Skeletal muscle tissue (tissue), 3 donors: ENCODE measurements at regions not wholly inside any gene's neighbourhood (a gene's known extent, or its start where the extent isn't known, plus 50 kb on each side); places are given as distances from the start of the nearest gene placed in this dataset.

Experiments
- H3K27ac ChIP-seq: one replicate; pipeline ENCODE4 v1.7.0; 2013; ENCODE audit warnings: mild to moderate bottlenecking, low read depth, low read length, inconsistent platforms
- H3K27me3 ChIP-seq, 3 donors: one replicate each; pipeline ENCODE4 v1.7.0; 2013; ENCODE audit warnings: low read length in 3 of 3; ENCODE audit not compliant: control insufficient read depth in 3 of 3, insufficient read depth in 3 of 3
- H3K36me3 ChIP-seq, 3 donors: one replicate each; pipeline ENCODE4 v1.7.0; 2013; ENCODE audit warnings: low read length in 3 of 3; ENCODE audit not compliant: control insufficient read depth in 3 of 3, insufficient read depth in 3 of 3
- H3K4me1 ChIP-seq, 3 donors: one replicate each; pipeline ENCODE4 v1.7.0; 2013; ENCODE audit warnings: low read length in 3 of 3, mild to moderate bottlenecking in 3 of 3; ENCODE audit not compliant: control insufficient read depth in 3 of 3, insufficient read depth in 3 of 3
- H3K4me3 ChIP-seq, 3 donors: one replicate each; pipeline ENCODE4 v1.7.0; 2013; ENCODE audit warnings: low read length in 3 of 3
- H3K9ac ChIP-seq, 3 donors: one replicate each; pipeline ENCODE4 v1.7.0; 2013; ENCODE audit warnings: low read length in 3 of 3, mild to moderate bottlenecking in 3 of 3, moderate library complexity in 2 of 3, low read depth in 1 of 3
- H3K9me3 ChIP-seq, 3 donors: one replicate each; pipeline ENCODE4 v1.7.0; 2013; ENCODE audit warnings: low read length in 3 of 3; ENCODE audit not compliant: control insufficient read depth in 3 of 3
- donor health status: Osteomylitis.

DNA sequence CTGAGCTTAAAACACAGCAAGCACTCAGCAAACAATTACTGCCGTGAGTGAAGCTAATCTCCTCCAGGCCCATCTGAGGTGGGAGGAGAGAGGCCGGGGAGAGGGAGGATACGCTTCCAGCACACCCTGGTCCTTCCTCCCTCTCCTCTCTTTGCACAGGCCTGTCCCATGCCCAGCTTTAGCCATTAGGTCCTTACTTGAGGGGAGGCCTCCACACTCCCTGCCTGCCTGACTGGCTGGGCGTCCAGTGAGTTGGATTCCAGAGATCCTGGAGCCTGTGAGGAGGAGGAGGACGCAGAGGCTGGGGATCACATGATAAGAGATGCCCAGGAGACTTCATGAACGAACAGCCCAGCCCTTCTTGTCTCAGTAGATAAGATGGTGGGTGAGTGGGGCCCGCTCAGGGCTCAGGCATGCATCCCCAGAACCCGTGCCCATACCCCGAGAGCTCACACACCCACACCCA is 65.1 kb upstream of the NCOR2 start:
- Histone ChIP-seq H3K27ac (no peak overlapping the region), H3K4me1 (peaks cover 10 to 13% (median 12%) of the 10 kb centered on the region in 3 donors), H3K36me3 (no peaks in the 10 kb centered on the region), H3K9me3 (no peaks in the 10 kb centered on the region), H3K9ac (no peak overlapping the region), H3K4me3 (no peak overlapping the region), H3K27me3 (no peaks in the 10 kb centered on the region)

GRCh38 chr12:124631681-124632256 is 64.4 kb upstream of the NCOR2 start:
- no peaks in the 10 kb centered on the region for H3K9me3 ChIP-seq
- H3K9ac ChIP-seq: no peak overlapping the region
- H3K4me1 ChIP-seq: peaks cover 10 to 13% (median 10%) of the 10 kb centered on the region in 3 donors
- H3K27ac ChIP-seq: no peak overlapping the region
- no peaks in the 10 kb centered on the region for H3K27me3 ChIP-seq
- H3K36me3 ChIP-seq: no peaks in the 10 kb centered on the region
- no peak overlapping the region for H3K4me3 ChIP-seq

GRCh38 chr12:124630791-124631313 is 63.4 kb upstream of the NCOR2 start:
- Histone ChIP-seq H3K4me1 (peaks cover 9 to 18% (median 13%) of the 10 kb centered on the region in 3 donors), H3K4me3 (no peak overlapping the region), H3K9me3 (no peaks in the 10 kb centered on the region), H3K9ac (no peak overlapping the region), H3K36me3 (no peaks in the 10 kb centered on the region), H3K27me3 (no peaks in the 10 kb centered on the region), H3K27ac (no peak overlapping the region)

- no peak overlapping the region for H3K4me3 ChIP-seq
- no peaks in the 10 kb centered on the region for H3K36me3 ChIP-seq
- H3K4me1 ChIP-seq: peaks cover 13 to 23% (median 19%) of the 10 kb centered on the region in 3 donors
- H3K27me3 ChIP-seq: no peaks in the 10 kb centered on the region
- no peak overlapping the region for H3K9ac ChIP-seq
- peak overlapping the region; percentile 54 for H3K27ac ChIP-seq
- H3K9me3 ChIP-seq: no peaks in the 10 kb centered on the region
Observed at GRCh38 chr12:124629789-124630480, 62.5 kb upstream of the NCOR2 start.

GRCh38 chr12:124629117-124629516 is 61.7 kb upstream of the NCOR2 start:
- H3K27me3 ChIP-seq: no peaks in the 10 kb centered on the region
- no peak overlapping the region for H3K9ac ChIP-seq
- no peaks in the 10 kb centered on the region for H3K9me3 ChIP-seq
- H3K4me1 ChIP-seq: peaks cover 13 to 23% (median 19%) of the 10 kb centered on the region in 3 donors
- no peaks in the 10 kb centered on the region for H3K36me3 ChIP-seq
- peak overlapping the region; percentile 54 for H3K27ac ChIP-seq
- no peak overlapping the region for H3K4me3 ChIP-seq

GRCh38 chr12:124627956-124628355 is 60.5 kb upstream of the NCOR2 start:
- peaks cover 13 to 23% (median 19%) of the 10 kb centered on the region in 3 donors for H3K4me1 ChIP-seq
- H3K27ac ChIP-seq: no peak overlapping the region
- H3K9me3 ChIP-seq: peaks cover 0 to 4% (median 0%) of the 10 kb centered on the region in 3 donors

DNA sequence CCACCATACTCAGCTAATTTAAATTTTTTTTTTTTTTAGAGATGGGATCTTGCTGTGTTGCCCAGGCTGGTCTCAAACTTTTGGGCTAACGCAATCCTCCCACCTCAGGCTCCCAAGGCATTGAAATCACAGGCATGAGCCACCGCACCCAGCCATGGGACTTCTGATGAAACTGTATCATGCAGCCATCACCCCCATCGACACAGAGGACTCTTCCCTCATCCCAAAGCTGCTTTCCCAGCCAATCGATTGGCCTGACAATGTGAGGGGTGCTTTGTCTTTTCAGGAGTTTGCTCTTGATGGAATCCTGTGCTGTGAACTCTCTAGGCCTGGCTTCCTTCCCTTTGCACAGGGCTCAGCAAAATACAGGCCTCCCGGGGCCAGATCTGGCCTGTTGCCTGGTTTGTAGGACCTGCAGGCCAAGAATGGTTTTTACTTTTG is 59.6 kb upstream of the NCOR2 start:
- Histone ChIP-seq H3K36me3 (no peaks in the 10 kb centered on the region), H3K4me1 (peaks cover 15 to 24% (median 24%) of the 10 kb centered on the region in 3 donors), H3K9me3 (peaks cover 0 to 6% (median 0%) of the 10 kb centered on the region in 3 donors), H3K27ac (peak overlapping the region; percentile 80), H3K4me3 (peak overlapping the region in 1 of 3 donors; percentile 13), H3K9ac (peak overlapping the region in 1 of 3 donors; percentile 43), H3K27me3 (no peaks in the 10 kb centered on the region)

More at GRCh38 chr12:124627956-124628355, 60.5 kb upstream of the NCOR2 start:
- Histone ChIP-seq H3K9ac (no peak overlapping the region), H3K4me3 (no peak overlapping the region), H3K27me3 (no peaks in the 10 kb centered on the region), H3K36me3 (no peaks in the 10 kb centered on the region)

DNA sequence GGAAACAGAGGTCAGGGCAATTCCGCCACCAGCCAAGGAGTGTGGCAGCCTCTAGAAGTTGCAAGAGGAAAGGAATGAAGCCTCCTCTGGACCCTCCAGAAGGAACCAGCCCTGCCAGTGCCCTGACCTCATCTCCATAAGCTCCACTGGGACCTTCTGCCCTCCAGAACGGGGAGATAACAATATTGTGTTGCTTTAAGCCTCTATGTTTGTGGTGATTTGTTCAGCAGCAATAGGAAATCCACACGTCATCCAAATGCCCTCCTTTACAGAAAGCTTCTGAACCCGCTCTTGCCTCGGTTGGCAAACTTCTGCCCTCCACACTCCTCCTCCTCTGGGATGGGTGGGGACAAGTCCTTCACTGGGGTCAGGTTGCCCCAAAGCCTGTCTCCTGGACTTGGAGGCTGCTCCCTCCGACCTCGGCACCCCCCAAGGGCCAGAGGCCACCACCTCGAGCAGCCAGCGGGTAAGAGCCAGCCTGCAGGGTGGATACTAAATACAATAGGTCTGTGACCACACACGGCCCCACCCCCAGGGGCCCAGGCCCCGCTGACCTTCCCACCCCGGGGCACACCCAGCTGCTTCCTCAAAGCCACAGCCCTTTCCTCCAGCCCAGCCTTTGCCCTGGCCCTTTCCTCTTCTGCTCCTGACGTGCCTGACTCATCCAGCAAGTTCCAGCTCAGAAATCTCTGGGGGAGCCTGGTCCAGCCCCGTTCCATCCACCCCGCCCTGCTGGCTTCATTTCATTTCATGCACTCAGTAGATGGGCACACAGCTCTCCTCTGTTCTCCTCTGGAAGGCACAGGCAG is 58.7 kb upstream of the NCOR2 start:
- Histone ChIP-seq H3K4me1 (peaks cover 25 to 32% (median 32%) of the 10 kb centered on the region in 3 donors), H3K4me3 (no peak overlapping the region), H3K27ac (peak overlapping the region; percentile 80), H3K36me3 (no peaks in the 10 kb centered on the region), H3K9me3 (peaks cover 0 to 6% (median 0%) of the 10 kb centered on the region in 3 donors), H3K27me3 (no peaks in the 10 kb centered on the region), H3K9ac (peak overlapping the region in 1 of 3 donors; percentile 28)

DNA sequence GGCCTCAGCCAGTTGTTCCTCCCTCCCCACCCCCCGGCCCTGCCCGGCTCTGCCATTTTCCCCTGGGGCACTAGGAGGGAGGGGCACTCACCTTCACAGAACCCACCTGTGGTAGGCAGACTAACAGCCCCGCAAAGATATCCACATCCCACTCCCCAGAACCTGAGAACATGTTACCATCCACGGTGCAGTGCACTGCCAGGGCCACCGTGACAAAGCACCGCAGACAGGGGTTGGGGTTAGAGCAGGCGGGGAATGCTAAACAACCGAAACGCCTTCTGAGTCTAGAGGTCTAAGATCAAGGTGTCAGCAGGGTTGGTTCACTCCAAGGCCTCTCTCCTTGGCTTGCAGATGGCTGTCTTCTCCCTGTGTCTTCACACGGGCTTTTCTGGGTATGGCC is 57.4 kb upstream of the NCOR2 start:
- Histone ChIP-seq H3K27me3 (no peaks in the 10 kb centered on the region), H3K36me3 (no peaks in the 10 kb centered on the region), H3K9me3 (peaks cover 0 to 6% (median 0%) of the 10 kb centered on the region in 3 donors), H3K4me1 (peaks cover 35 to 42% (median 37%) of the 10 kb centered on the region in 3 donors), H3K9ac (no peak overlapping the region), H3K4me3 (no peak overlapping the region), H3K27ac (no peak overlapping the region)
